Subcutaneous abdominal adipose tissue (tissue), 5 donors: ENCODE measurements at regions not wholly inside any gene's neighbourhood (a gene's known extent, or its start where the extent isn't known, plus 50 kb on each side); places are given as distances from the start of the nearest gene placed in this dataset.

Source experiments
- H3K27ac ChIP-seq: one replicate; pipeline ENCODE4 v1.7.0; 2013; ENCODE audit warnings: low read depth, mild to moderate bottlenecking, inconsistent platforms, low read length, moderate library complexity
- H3K27me3 ChIP-seq, 5 donors: one replicate each; pipeline ENCODE4 v1.7.0; 2013; ENCODE audit warnings: low read length in 5 of 5, inconsistent platforms in 1 of 5; ENCODE audit not compliant: control insufficient read depth in 5 of 5, insufficient read depth in 4 of 5
- H3K36me3 ChIP-seq, 5 donors: one replicate each; pipeline ENCODE4 v1.7.0; 2013; ENCODE audit warnings: low read length in 5 of 5; ENCODE audit not compliant: control insufficient read depth in 5 of 5, insufficient read depth in 5 of 5
- H3K4me1 ChIP-seq, 5 donors: one replicate each; pipeline ENCODE4 v1.7.0; 2013; ENCODE audit warnings: low read length in 5 of 5, mild to moderate bottlenecking in 3 of 5, moderate library complexity in 1 of 5; ENCODE audit not compliant: control insufficient read depth in 5 of 5, insufficient read depth in 5 of 5
- H3K4me3 ChIP-seq, 5 donors: one replicate each; pipeline ENCODE4 v1.7.0; 2013; ENCODE audit warnings: low read length in 5 of 5, low read depth in 1 of 5
- H3K9ac ChIP-seq, 5 donors: one replicate each; pipeline ENCODE4 v1.7.0; 2013; ENCODE audit warnings: low read length in 5 of 5, mild to moderate bottlenecking in 4 of 5, moderate library complexity in 3 of 5
- H3K9me3 ChIP-seq, 5 donors: one replicate each; pipeline ENCODE4 v1.7.0; 2013; ENCODE audit warnings: low read length in 5 of 5; ENCODE audit not compliant: control insufficient read depth in 5 of 5
- donor health status: healthy.
- donor health status: healthy.
- donor health status: healthy.
- donor health status: healthy.
- donor health status: healthy.

- H3K36me3 ChIP-seq = no peaks in the 10 kb centered on the region
- peaks cover 6 to 33% (median 27%) of the 10 kb centered on the region in 5 donors for H3K4me1 ChIP-seq
- no peak overlapping the region for H3K4me3 ChIP-seq
- H3K9me3 ChIP-seq = peaks cover 0 to 16% (median 5%) of the 10 kb centered on the region in 5 donors
- no peak overlapping the region for H3K27ac ChIP-seq
- H3K9ac ChIP-seq = no peak overlapping the region
- H3K27me3 ChIP-seq = no peaks in the 10 kb centered on the region
These were observed 69.2 kb upstream of the PRR5 start for GRCh38 chr22:44632541-44633396.

GRCh38 chr22:44630826-44631225 lies 71.2 kb upstream of the PRR5 start:
- no peaks in the 10 kb centered on the region for H3K27me3 ChIP-seq
- no peak overlapping the region for H3K9ac ChIP-seq
- H3K9me3 ChIP-seq = peaks cover 0 to 16% (median 5%) of the 10 kb centered on the region in 5 donors
- H3K36me3 ChIP-seq = no peaks in the 10 kb centered on the region
- H3K27ac ChIP-seq = no peak overlapping the region
- H3K4me3 ChIP-seq = no peak overlapping the region
- H3K4me1 ChIP-seq = peaks cover 6 to 40% (median 25%) of the 10 kb centered on the region in 5 donors

- Histone ChIP-seq H3K27ac (no peak overlapping the region), H3K27me3 (peaks cover 0 to 6% (median 0%) of the 10 kb centered on the region in 5 donors), H3K36me3 (no peaks in the 10 kb centered on the region), H3K9ac (no peak overlapping the region), H3K4me1 (peaks cover 0 to 27% (median 13%) of the 10 kb centered on the region in 5 donors), H3K9me3 (peaks cover 0 to 16% (median 5%) of the 10 kb centered on the region in 5 donors), H3K4me3 (no peak overlapping the region)
These were observed 73.2 kb upstream of the PRR5 start for GRCh38 chr22:44628835-44629234.

GRCh38 chr22:44628273-44628672 lies 73.7 kb upstream of the PRR5 start:
- Histone ChIP-seq H3K9ac (no peak overlapping the region), H3K4me3 (no peak overlapping the region), H3K36me3 (no peaks in the 10 kb centered on the region), H3K4me1 (peaks cover 0 to 22% (median 13%) of the 10 kb centered on the region in 5 donors), H3K27me3 (peaks cover 0 to 8% (median 3%) of the 10 kb centered on the region in 5 donors), H3K27ac (no peak overlapping the region), H3K9me3 (peaks cover 0 to 16% (median 5%) of the 10 kb centered on the region in 5 donors)

- no peaks in the 10 kb centered on the region for H3K36me3 ChIP-seq
- no peak overlapping the region for H3K9ac ChIP-seq
- H3K9me3 ChIP-seq = peaks cover 0 to 16% (median 5%) of the 10 kb centered on the region in 5 donors
- no peak overlapping the region for H3K4me3 ChIP-seq
- H3K4me1 ChIP-seq = peaks cover 0 to 15% (median 8%) of the 10 kb centered on the region in 5 donors
- no peak overlapping the region for H3K27ac ChIP-seq
- H3K27me3 ChIP-seq = peaks cover 0 to 8% (median 3%) of the 10 kb centered on the region in 5 donors
These were observed 74.4 kb upstream of the PRR5 start for GRCh38 chr22:44627521-44628139.

GRCh38 chr22:44625981-44626687 lies 75.9 kb upstream of the PRR5 start:
- no peak overlapping the region for H3K4me3 ChIP-seq
- no peak overlapping the region for H3K9ac ChIP-seq
- no peaks in the 10 kb centered on the region for H3K36me3 ChIP-seq
- peaks cover 0 to 12% (median 4%) of the 10 kb centered on the region in 5 donors for H3K9me3 ChIP-seq
- H3K4me1 ChIP-seq = peaks cover 0 to 9% (median 3%) of the 10 kb centered on the region in 5 donors
- H3K27ac ChIP-seq = no peak overlapping the region
- H3K27me3 ChIP-seq = peaks cover 0 to 19% (median 6%) of the 10 kb centered on the region in 5 donors

- no peak overlapping the region for H3K4me3 ChIP-seq
- H3K9ac ChIP-seq = no peak overlapping the region
- H3K27ac ChIP-seq = no peak overlapping the region
- peaks cover 0 to 5% (median 0%) of the 10 kb centered on the region in 5 donors for H3K9me3 ChIP-seq
- no peaks in the 10 kb centered on the region for H3K36me3 ChIP-seq
- peaks cover 0 to 14% (median 5%) of the 10 kb centered on the region in 5 donors for H3K4me1 ChIP-seq
- peaks cover 0 to 25% (median 13%) of the 10 kb centered on the region in 5 donors for H3K27me3 ChIP-seq
These were observed 76.6 kb upstream of the PRR5 start for GRCh38 chr22:44625421-44625760.

GRCh38 chr22:44624689-44625420 lies 77.1 kb upstream of the PRR5 start:
- Histone ChIP-seq H3K4me3 (no peak overlapping the region), H3K4me1 (peaks cover 0 to 19% (median 10%) of the 10 kb centered on the region in 5 donors), H3K9me3 (no peaks in the 10 kb centered on the region), H3K9ac (no peak overlapping the region), H3K27ac (no peak overlapping the region), H3K36me3 (no peaks in the 10 kb centered on the region), H3K27me3 (peaks cover 0 to 29% (median 16%) of the 10 kb centered on the region in 5 donors)

- peaks cover 0 to 38% (median 24%) of the 10 kb centered on the region in 5 donors for H3K27me3 ChIP-seq
- no peaks in the 10 kb centered on the region for H3K9me3 ChIP-seq
These were observed 78.1 kb upstream of the PRR5 start for GRCh38 chr22:44623771-44624510.

More at GRCh38 chr22:44623771-44624510, 78.1 kb upstream of the PRR5 start:
- H3K36me3 ChIP-seq = no peaks in the 10 kb centered on the region
- H3K4me3 ChIP-seq = no peak overlapping the region
- H3K9ac ChIP-seq = no peak overlapping the region
- H3K27ac ChIP-seq = no peak overlapping the region
- H3K4me1 ChIP-seq = peaks cover 0 to 24% (median 12%) of the 10 kb centered on the region in 5 donors
